ENCODE measurements at regions not wholly inside any gene's neighbourhood (a gene's known extent, or its start where the extent isn't known, plus 50 kb on each side); places are given as distances from the start of the nearest gene placed in this dataset.

- TF ChIP-seq CTCF (IDR thresholded peaks at IDR 0.05) = no peak
- no peak for TF ChIP-seq POLR2A (IDR thresholded peaks at IDR 0.05)
- TF ChIP-seq POLR2AphosphoS5 (IDR thresholded peaks at IDR 0.05) = no peak
- TF ChIP-seq EP300 (IDR thresholded peaks at IDR 0.05) = no peak
These were observed 292.8 kb downstream of the BCHE start for GRCh38 chr3:165544432-165544831.
